K562 (cell line): ENCODE measurements at regions not wholly inside any gene's neighbourhood (a gene's known extent, or its start where the extent isn't known, plus 50 kb on each side); places are given as distances from the start of the nearest gene placed in this dataset.

ENCODE experiments used
- ATAC-seq: fragments of 200-7000 bp; cut with Tn5 transposase; 3 replicates; pipeline ENCODE4 v1.9.1; 2020; ENCODE audit warnings: moderate library complexity
- BruUV-seq: library from RNA; stranded (reverse); fragments of 400-500 nt; replicated peaks from 2 replicates; lab custom pipeline; 2021; lab: Mats Ljungman, UMichigan
- CTCF ChIA-PET: fragments of 300-600 bp; formaldehyde crosslinking; extraction: SDS; loops from one replicate; lab custom pipeline; 2021; ENCODE audit warnings: low intra/inter-chr PET ratio; lab: Yijun Ruan, JAX
- POLR2A ChIA-PET: fragments of 300-600, 350-650 bp; sonication (Branson Sonifier 250); formaldehyde crosslinking; extraction: SDS; loops from one replicate; lab custom pipeline; 2021; ENCODE audit warnings: antibody characterized with exemption, inconsistent platforms; lab: Yijun Ruan, JAX
- DNase-seq, 4 experiments: peaks; one replicate each; pipeline versions ENCODE4 v3.0.0 to v3.0.0-alpha.2; 2011 to 2018; ENCODE audit warnings: low spot score in 3 of 4, mixed read lengths in 3 of 4; ENCODE audit errors: extremely low read depth in 1 of 4
- FAIRE-seq: peaks from 2 replicates; lab custom pipeline; 2011; peaks lifted over from hg19 to GRCh38; lab: Jason Lieb, UNC
- H2AFZ ChIP-seq: 2 replicates; pipeline ENCODE4 v1.6.0; 2011; ENCODE audit warnings: low read depth, low read length, control low read depth, inconsistent platforms
- H3K27ac ChIP-seq: fragments of 200-600 bp; 3 replicates; pipeline ENCODE4 v1.8.0; 2011; ENCODE audit warnings: low read depth, mild to moderate bottlenecking, control low read depth, inconsistent platforms, low read length, moderate library complexity, mixed read lengths; ENCODE audit errors: extremely low read depth
- H3K27me3 ChIP-seq, 2 experiments: fragments of 300-600 bp in 1 of 2; 2 replicates in 1 of 2; 3 replicates in 1 of 2; pipeline versions ENCODE4 v1.6.0 to v1.8.0; 2011; ENCODE audit warnings: inconsistent platforms in 2 of 2, low read length in 2 of 2, mild to moderate bottlenecking in 1 of 2, mixed read lengths in 1 of 2, moderate library complexity in 1 of 2; ENCODE audit not compliant: control insufficient read depth in 2 of 2, insufficient read depth in 2 of 2
- H3K36me3 ChIP-seq: fragments of 300-600 bp; 3 replicates; pipeline ENCODE4 v1.8.0; 2011; ENCODE audit warnings: mild to moderate bottlenecking, low read length, inconsistent platforms; ENCODE audit not compliant: control insufficient read depth, insufficient read depth
- H3K4me1 ChIP-seq, 2 experiments: fragments of 200-600 bp in 1 of 2; replicated peaks in 1 of 2; 2 replicates in 1 of 2; 3 replicates in 1 of 2; pipeline versions ENCODE4 v1.5.1 to v1.8.0; 2011; ENCODE audit warnings: inconsistent platforms in 2 of 2, low read length in 2 of 2, mild to moderate bottlenecking in 1 of 2, mixed read lengths in 1 of 2, moderate library complexity in 1 of 2; ENCODE audit not compliant: control insufficient read depth in 2 of 2, insufficient read depth in 2 of 2
- H3K4me2 ChIP-seq: 2 replicates; pipeline ENCODE4 v1.6.1; 2011; ENCODE audit warnings: low read length, control low read depth, inconsistent platforms, mixed read lengths; ENCODE audit not compliant: insufficient read depth
- H3K4me3 ChIP-seq: fragments of 200-600 bp; sonication (generic), shearing (Covaris generic); 2 replicates; pipeline ENCODE4 v1.5.1; 2016; ENCODE audit warnings: control low read depth, inconsistent platforms
- H3K79me2 ChIP-seq: fragments of 200-600 bp; 3 replicates; pipeline ENCODE4 v1.8.0; 2011; ENCODE audit warnings: low read length, inconsistent platforms; ENCODE audit not compliant: control insufficient read depth, insufficient read depth
- H3K9ac ChIP-seq, 2 experiments: 2 replicates each; pipeline versions ENCODE4 v1.6.0 to v1.6.1; 2011; ENCODE audit warnings: low read depth in 2 of 2, low read length in 2 of 2, control low read depth in 1 of 2, inconsistent platforms in 1 of 2, mild to moderate bottlenecking in 1 of 2, mixed read lengths in 1 of 2; ENCODE audit not compliant: insufficient read depth in 1 of 2
- H3K9me1 ChIP-seq: one replicate; pipeline ENCODE4 v1.6.0; 2011; ENCODE audit warnings: inconsistent platforms, mild to moderate bottlenecking, low read length, moderate library complexity; ENCODE audit not compliant: control insufficient read depth, insufficient read depth
- H3K9me3 ChIP-seq: replicated peaks from 2 replicates; pipeline ENCODE4 v1.5.1; 2011; ENCODE audit warnings: low read depth, low read length, inconsistent platforms; ENCODE audit not compliant: control insufficient read depth, insufficient read depth
- H4K20me1 ChIP-seq: replicated peaks from 2 replicates; pipeline ENCODE4 v1.6.1; 2011; ENCODE audit warnings: low read length, inconsistent platforms, mixed read lengths; ENCODE audit not compliant: control insufficient read depth, insufficient read depth
- CHD2 ChIP-seq: IDR thresholded peaks from 2 replicates; pipeline ENCODE4 v1.6.1; 2011; ENCODE audit warnings: low read depth, low read length
- ESRRA ChIP-seq: fragments of 450-650 bp; IDR thresholded peaks from 2 replicates; pipeline ENCODE4 v1.6.1; 2014; ENCODE audit warnings: low read depth, mild to moderate bottlenecking, moderate library complexity, borderline replicate concordance
- HDAC2 ChIP-seq: fragments of 450-650 bp; IDR thresholded peaks from 2 replicates; pipeline ENCODE4 v1.6.1; 2016; ENCODE audit warnings: mild to moderate bottlenecking
- HIVEP1 ChIP-seq: fragments of 250-450 bp; sonication (Bioruptor Pico); IDR thresholded peaks from 2 replicates; pipeline ENCODE4 v1.4.0; 2020; ENCODE audit warnings: mild to moderate bottlenecking
- HNRNPL ChIP-seq: fragments of 200-400 bp; formaldehyde crosslinking; IDR thresholded peaks from 2 replicates; pipeline ENCODE4 v1.6.1; 2017; ENCODE audit warnings: low read depth, mild to moderate bottlenecking, low read length
- PHF8 ChIP-seq: fragments of 200-600 bp; sonication (generic); IDR thresholded peaks from 2 replicates; pipeline ENCODE4 v1.6.1; 2012; ENCODE audit warnings: mixed run types, mild to moderate bottlenecking, inconsistent platforms, low read length, moderate library complexity, borderline replicate concordance
- TARDBP ChIP-seq: fragments of 450-650 bp; IDR thresholded peaks from 2 replicates; pipeline ENCODE4 v1.6.1; 2016
- ZNF224 ChIP-seq: sonication (generic); formaldehyde crosslinking; IDR thresholded peaks from 2 replicates; pipeline ENCODE4 v1.8.0; 2022; ENCODE audit warnings: mild to moderate bottlenecking, missing genetic modification reagents
- ZNF707 ChIP-seq: fragments of 250-450 bp; sonication (Bioruptor Pico); conservative IDR thresholded peaks from 2 replicates; pipeline ENCODE4 v1.8.0; 2022; ENCODE audit warnings: inconsistent platforms, mild to moderate bottlenecking, moderate library complexity
- WGBS: fragments of 100-300 bp; shearing (Covaris generic); methylation state at CpG from one replicate; pipeline ENCODE4 v1.1.6; 2016; ENCODE audit warnings: low coverage, mixed read lengths; ENCODE audit not compliant: insufficient coverage; ENCODE audit errors: missing lambda C conversion rate; 5-methylcytosine and 5-hydroxymethylcytosine counted together
- in situ Hi-C: fragments of 300-500 bp; cut with MboI; formaldehyde crosslinking; loops from 4 replicates; pipeline ENCODE4 v1.15.0; 2018; ENCODE audit warnings: inconsistent platforms, mixed read lengths
- intact Hi-C: fragments of 100-400 bp; cut with micrococcal nuclease; formaldehyde crosslinking; loops from 2 replicates; pipeline ENCODE4 v1.14.2; 2022
- TF ChIP-seq, protein P1 (sequence below): fragments of 450-650 bp; IDR thresholded peaks from 2 replicates; pipeline ENCODE4 v1.6.1; 2016; ENCODE audit warnings: borderline replicate concordance
- TF ChIP-seq, protein P2 (sequence below): sonication (generic); formaldehyde crosslinking; IDR thresholded peaks from 2 replicates; pipeline ENCODE4 v1.8.1; 2023; ENCODE audit warnings: missing genetic modification reagents, mild to moderate bottlenecking, borderline replicate concordance
- TF ChIP-seq, protein P3 (sequence below): fragments of 450-650 bp; conservative IDR thresholded peaks from 2 replicates; pipeline ENCODE4 v1.6.1; 2016; ENCODE audit warnings: missing genetic modification characterization, low read depth, mild to moderate bottlenecking, missing compliant biosample characterization, moderate library complexity
- TF ChIP-seq, protein P4 (sequence below): IDR thresholded peaks from 2 replicates; pipeline ENCODE4 v1.6.1; 2011; ENCODE audit not compliant: insufficient read length; ENCODE audit errors: extremely low read depth

DNA sequence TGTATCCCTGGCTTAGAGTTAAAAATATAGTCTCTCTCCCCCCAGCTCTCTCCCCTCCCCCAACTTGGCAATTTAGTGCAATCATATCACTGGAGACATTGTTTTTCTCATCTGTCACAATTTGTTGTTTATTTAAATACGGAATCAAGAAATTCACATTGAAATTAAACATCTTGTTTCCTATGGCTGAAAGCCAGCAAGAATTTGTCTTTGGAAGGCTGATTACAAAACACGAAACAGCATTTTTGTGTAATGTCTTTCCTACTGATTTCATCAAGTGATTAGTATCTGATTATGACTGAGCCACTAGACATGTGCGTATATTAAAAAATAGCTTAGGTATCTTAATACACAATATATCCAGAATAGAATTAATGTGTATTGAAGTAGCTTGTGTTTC lies 119.7 kb downstream of the LYPLAL1 start:
- WGBS = 1% methylated on average over 3 of the region's 3 CpGs
- ATAC-seq = no peak
- Histone ChIP-seq H3K4me2 (no peak overlapping the region), H3K79me2 (no peaks in the 10 kb centered on the region), H3K4me3 (no peak overlapping the region), H3K9ac (no peak overlapping the region), H2AFZ (no peak overlapping the region), H3K9me1 (no peaks in the 10 kb centered on the region), H4K20me1 (no peaks in the 10 kb centered on the region), H3K9me3 (no peaks in the 10 kb centered on the region), H3K27ac (no peak overlapping the region), H3K36me3 (no peaks in the 10 kb centered on the region), H3K27me3 (no peaks in the 10 kb centered on the region), H3K4me1 (no peaks in the 10 kb centered on the region)
- no peak for FAIRE-seq
- no TSS peak for BruUV-seq
- ChIA-PET CTCF (no interaction called here), POLR2A (interaction anchor here (0.8 kb wide), 1 partner anchor 20 kb away, joined by 3 read pairs; no protein-coding TSS in a partner anchor)
- no peak for DNase-seq
- intact Hi-C loops = loop anchor here (5.0 kb wide), 1 partner anchor 59 kb away; no protein-coding TSS in a partner anchor
- in situ Hi-C loops = no loop called here
- no peak for TF ChIP-seq CHD2
- TF ChIP-seq, protein P1, sequence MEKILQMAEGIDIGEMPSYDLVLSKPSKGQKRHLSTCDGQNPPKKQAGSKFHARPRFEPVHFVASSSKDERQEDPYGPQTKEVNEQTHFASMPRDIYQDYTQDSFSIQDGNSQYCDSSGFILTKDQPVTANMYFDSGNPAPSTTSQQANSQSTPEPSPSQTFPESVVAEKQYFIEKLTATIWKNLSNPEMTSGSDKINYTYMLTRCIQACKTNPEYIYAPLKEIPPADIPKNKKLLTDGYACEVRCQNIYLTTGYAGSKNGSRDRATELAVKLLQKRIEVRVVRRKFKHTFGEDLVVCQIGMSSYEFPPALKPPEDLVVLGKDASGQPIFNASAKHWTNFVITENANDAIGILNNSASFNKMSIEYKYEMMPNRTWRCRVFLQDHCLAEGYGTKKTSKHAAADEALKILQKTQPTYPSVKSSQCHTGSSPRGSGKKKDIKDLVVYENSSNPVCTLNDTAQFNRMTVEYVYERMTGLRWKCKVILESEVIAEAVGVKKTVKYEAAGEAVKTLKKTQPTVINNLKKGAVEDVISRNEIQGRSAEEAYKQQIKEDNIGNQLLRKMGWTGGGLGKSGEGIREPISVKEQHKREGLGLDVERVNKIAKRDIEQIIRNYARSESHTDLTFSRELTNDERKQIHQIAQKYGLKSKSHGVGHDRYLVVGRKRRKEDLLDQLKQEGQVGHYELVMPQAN = no peak
- TF ChIP-seq, protein P2, sequence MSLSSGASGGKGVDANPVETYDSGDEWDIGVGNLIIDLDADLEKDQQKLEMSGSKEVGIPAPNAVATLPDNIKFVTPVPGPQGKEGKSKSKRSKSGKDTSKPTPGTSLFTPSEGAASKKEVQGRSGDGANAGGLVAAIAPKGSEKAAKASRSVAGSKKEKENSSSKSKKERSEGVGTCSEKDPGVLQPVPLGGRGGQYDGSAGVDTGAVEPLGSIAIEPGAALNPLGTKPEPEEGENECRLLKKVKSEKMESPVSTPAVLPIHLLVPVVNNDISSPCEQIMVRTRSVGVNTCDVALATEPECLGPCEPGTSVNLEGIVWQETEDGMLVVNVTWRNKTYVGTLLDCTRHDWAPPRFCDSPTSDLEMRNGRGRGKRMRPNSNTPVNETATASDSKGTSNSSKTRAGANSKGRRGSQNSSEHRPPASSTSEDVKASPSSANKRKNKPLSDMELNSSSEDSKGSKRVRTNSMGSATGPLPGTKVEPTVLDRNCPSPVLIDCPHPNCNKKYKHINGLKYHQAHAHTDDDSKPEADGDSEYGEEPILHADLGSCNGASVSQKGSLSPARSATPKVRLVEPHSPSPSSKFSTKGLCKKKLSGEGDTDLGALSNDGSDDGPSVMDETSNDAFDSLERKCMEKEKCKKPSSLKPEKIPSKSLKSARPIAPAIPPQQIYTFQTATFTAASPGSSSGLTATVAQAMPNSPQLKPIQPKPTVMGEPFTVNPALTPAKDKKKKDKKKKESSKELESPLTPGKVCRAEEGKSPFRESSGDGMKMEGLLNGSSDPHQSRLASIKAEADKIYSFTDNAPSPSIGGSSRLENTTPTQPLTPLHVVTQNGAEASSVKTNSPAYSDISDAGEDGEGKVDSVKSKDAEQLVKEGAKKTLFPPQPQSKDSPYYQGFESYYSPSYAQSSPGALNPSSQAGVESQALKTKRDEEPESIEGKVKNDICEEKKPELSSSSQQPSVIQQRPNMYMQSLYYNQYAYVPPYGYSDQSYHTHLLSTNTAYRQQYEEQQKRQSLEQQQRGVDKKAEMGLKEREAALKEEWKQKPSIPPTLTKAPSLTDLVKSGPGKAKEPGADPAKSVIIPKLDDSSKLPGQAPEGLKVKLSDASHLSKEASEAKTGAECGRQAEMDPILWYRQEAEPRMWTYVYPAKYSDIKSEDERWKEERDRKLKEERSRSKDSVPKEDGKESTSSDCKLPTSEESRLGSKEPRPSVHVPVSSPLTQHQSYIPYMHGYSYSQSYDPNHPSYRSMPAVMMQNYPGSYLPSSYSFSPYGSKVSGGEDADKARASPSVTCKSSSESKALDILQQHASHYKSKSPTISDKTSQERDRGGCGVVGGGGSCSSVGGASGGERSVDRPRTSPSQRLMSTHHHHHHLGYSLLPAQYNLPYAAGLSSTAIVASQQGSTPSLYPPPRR (CRISPR knock-in tag) = no peak
- no peak for TF ChIP-seq HNRNPL
- no peak for TF ChIP-seq ESRRA
- TF ChIP-seq HDAC2 = no peak
- TF ChIP-seq HIVEP1 = no peak
- TF ChIP-seq ZNF707 (CRISPR knock-in tag) = no peak
- TF ChIP-seq ZNF224 (CRISPR knock-in tag) = no peak
- TF ChIP-seq, protein P3, sequence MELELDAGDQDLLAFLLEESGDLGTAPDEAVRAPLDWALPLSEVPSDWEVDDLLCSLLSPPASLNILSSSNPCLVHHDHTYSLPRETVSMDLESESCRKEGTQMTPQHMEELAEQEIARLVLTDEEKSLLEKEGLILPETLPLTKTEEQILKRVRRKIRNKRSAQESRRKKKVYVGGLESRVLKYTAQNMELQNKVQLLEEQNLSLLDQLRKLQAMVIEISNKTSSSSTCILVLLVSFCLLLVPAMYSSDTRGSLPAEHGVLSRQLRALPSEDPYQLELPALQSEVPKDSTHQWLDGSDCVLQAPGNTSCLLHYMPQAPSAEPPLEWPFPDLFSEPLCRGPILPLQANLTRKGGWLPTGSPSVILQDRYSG (tag) = no peak
- no peak for TF ChIP-seq PHF8
- TF ChIP-seq, protein P4, sequence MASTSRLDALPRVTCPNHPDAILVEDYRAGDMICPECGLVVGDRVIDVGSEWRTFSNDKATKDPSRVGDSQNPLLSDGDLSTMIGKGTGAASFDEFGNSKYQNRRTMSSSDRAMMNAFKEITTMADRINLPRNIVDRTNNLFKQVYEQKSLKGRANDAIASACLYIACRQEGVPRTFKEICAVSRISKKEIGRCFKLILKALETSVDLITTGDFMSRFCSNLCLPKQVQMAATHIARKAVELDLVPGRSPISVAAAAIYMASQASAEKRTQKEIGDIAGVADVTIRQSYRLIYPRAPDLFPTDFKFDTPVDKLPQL = no peak
- TF ChIP-seq TARDBP = no peak
